ENCODE measurements at regions not wholly inside any gene's neighbourhood (a gene's known extent, or its start where the extent isn't known, plus 50 kb on each side); places are given as distances from the start of the nearest gene placed in this dataset.

- TF ChIP-seq CREM (IDR thresholded peaks at IDR 0.05): no peak
- TF ChIP-seq CREM (CRISPR knock-in tag; IDR thresholded peaks at IDR 0.05): no peak
- no peak for TF ChIP-seq CTCF (CRISPR knock-in tag; IDR thresholded peaks at IDR 0.05)
- no peak for TF ChIP-seq ZNF780A (CRISPR knock-in tag; IDR thresholded peaks at IDR 0.05)
- TF ChIP-seq MAX (IDR thresholded peaks at IDR 0.05): no peak
- TF ChIP-seq ZNF740 (CRISPR knock-in tag; IDR thresholded peaks at IDR 0.05): no peak
- no peak for TF ChIP-seq CCAR2 (optimal IDR thresholded peaks at IDR 0.05; ENCODE audit: low read depth, low read length)
These were observed 153.6 kb downstream of the FAM114A2 start for GRCh38 chr5:153885141-153885540.
